ENCODE measurements at regions not wholly inside any gene's neighbourhood (a gene's known extent, or its start where the extent isn't known, plus 50 kb on each side); places are given as distances from the start of the nearest gene placed in this dataset.

- TF ChIP-seq CTCF (IDR thresholded peaks at IDR 0.05; ENCODE audit: unreplicated experiment): no peak
- Mint-ChIP-seq H3K27ac (ENCODE audit: unreplicated experiment) (no peak overlapping the region), H3K27me3 (ENCODE audit: unreplicated experiment) (peaks cover 85% of the 10 kb centered on the region), H3K9me3 (ENCODE audit: low read depth, unreplicated experiment) (no peaks in the 10 kb centered on the region), H3K36me3 (ENCODE audit: insufficient read depth, unreplicated experiment) (no peaks in the 10 kb centered on the region), H3K4me3 (ENCODE audit: low read depth, unreplicated experiment) (no peak overlapping the region), H3K4me1 (ENCODE audit: low read depth, unreplicated experiment) (no peaks in the 10 kb centered on the region)
- intact Hi-C loops (cut with micrococcal nuclease; ENCODE audit: unreplicated experiment): no loop called here
- CTCF ChIA-PET: no interaction called here
- no TSS peak for BruUV-seq (replicated peaks)
- DNase-seq: no peak
Measured at GRCh38 chr7:35545831-35546230, 149.1 kb downstream of the HERPUD2 start.

GRCh38 chr7:35544028-35544742 is 150.8 kb downstream of the HERPUD2 start:
- Mint-ChIP-seq H3K36me3 (ENCODE audit: insufficient read depth, unreplicated experiment) (no peaks in the 10 kb centered on the region), H3K27me3 (ENCODE audit: unreplicated experiment) (peaks cover 85% of the 10 kb centered on the region), H3K27ac (ENCODE audit: unreplicated experiment) (no peak overlapping the region), H3K4me3 (ENCODE audit: low read depth, unreplicated experiment) (no peak overlapping the region), H3K4me1 (ENCODE audit: low read depth, unreplicated experiment) (no peaks in the 10 kb centered on the region), H3K9me3 (ENCODE audit: low read depth, unreplicated experiment) (no peaks in the 10 kb centered on the region)
- BruUV-seq (replicated peaks): no TSS peak
- no peak for DNase-seq
- CTCF ChIA-PET: interaction anchor here (1.2 kb wide), 1 partner anchor 15 kb away, joined by 3 read pairs; no protein-coding TSS in a partner anchor
- intact Hi-C loops (cut with micrococcal nuclease; ENCODE audit: unreplicated experiment): no loop called here
- TF ChIP-seq CTCF (IDR thresholded peaks at IDR 0.05; ENCODE audit: unreplicated experiment): no peak

- CTCF ChIA-PET: interaction anchor here (1.0 kb wide), 1 partner anchor 112 kb away, joined by 3 read pairs; no protein-coding TSS in a partner anchor
- Mint-ChIP-seq H3K4me3 (ENCODE audit: low read depth, unreplicated experiment) (peak overlapping the region; percentile 58), H3K9me3 (ENCODE audit: low read depth, unreplicated experiment) (no peaks in the 10 kb centered on the region), H3K27ac (ENCODE audit: unreplicated experiment) (no peak overlapping the region), H3K4me1 (ENCODE audit: low read depth, unreplicated experiment) (no peaks in the 10 kb centered on the region), H3K27me3 (ENCODE audit: unreplicated experiment) (peaks cover 54% of the 10 kb centered on the region), H3K36me3 (ENCODE audit: insufficient read depth, unreplicated experiment) (no peaks in the 10 kb centered on the region)
- no TSS peak for BruUV-seq (replicated peaks)
- peak; percentile 89 for DNase-seq
- intact Hi-C loops (cut with micrococcal nuclease; ENCODE audit: unreplicated experiment): loop anchor here (1.0 to 2.0 kb wide), 4 partner anchors 87 to 465 kb away; no protein-coding TSS in a partner anchor
- peak; percentile 98 for TF ChIP-seq CTCF (IDR thresholded peaks at IDR 0.05; ENCODE audit: unreplicated experiment)
Measured at GRCh38 chr7:35537067-35538023, 157.6 kb downstream of the HERPUD2 start.

GRCh38 chr7:35536396-35536826 is 158.5 kb downstream of the HERPUD2 start:
- CTCF ChIA-PET: no interaction called here
- DNase-seq: no peak
- Mint-ChIP-seq H3K27me3 (ENCODE audit: unreplicated experiment) (peaks cover 63% of the 10 kb centered on the region), H3K36me3 (ENCODE audit: insufficient read depth, unreplicated experiment) (no peaks in the 10 kb centered on the region), H3K4me1 (ENCODE audit: low read depth, unreplicated experiment) (no peaks in the 10 kb centered on the region), H3K9me3 (ENCODE audit: low read depth, unreplicated experiment) (no peaks in the 10 kb centered on the region), H3K4me3 (ENCODE audit: low read depth, unreplicated experiment) (peak overlapping the region; percentile 58), H3K27ac (ENCODE audit: unreplicated experiment) (no peak overlapping the region)
- BruUV-seq (replicated peaks): no TSS peak
- TF ChIP-seq CTCF (IDR thresholded peaks at IDR 0.05; ENCODE audit: unreplicated experiment): no peak
- intact Hi-C loops (cut with micrococcal nuclease; ENCODE audit: unreplicated experiment): loop anchor here (2.0 kb wide), 2 partner anchors 346 to 464 kb away; no protein-coding TSS in a partner anchor
